SU-DHL-6 (cell line): ENCODE measurements at regions not wholly inside any gene's neighbourhood (a gene's known extent, or its start where the extent isn't known, plus 50 kb on each side); places are given as distances from the start of the nearest gene placed in this dataset.
"Not testable (repeated sequence)": the region's sequence is repeated elsewhere in the genome, so short reads cannot be mapped to it uniquely, and the experiment has no call there.

Experiments
- H2AFZ ChIP-seq: fragments of 200-600 bp; sonication (generic); 2 replicates; pipeline ENCODE4 v1.6.1; 2014; ENCODE audit warnings: low read depth, mild to moderate bottlenecking, moderate library complexity, mixed read lengths, antibody characterized with exemption, low read length; ENCODE audit not compliant: severe bottlenecking
- H3F3A ChIP-seq: fragments of 200-600 bp; shearing (Covaris generic); 2 replicates; pipeline ENCODE4 v1.6.0; 2016; ENCODE audit warnings: antibody characterized with exemption, mild to moderate bottlenecking; ENCODE audit not compliant: insufficient read depth
- H3K27ac ChIP-seq: fragments of 200-600 bp; sonication (generic); 2 replicates; pipeline ENCODE4 v1.5.1; 2016; ENCODE audit warnings: low read depth, mild to moderate bottlenecking, low read length, moderate library complexity, mixed read lengths
- H3K27me3 ChIP-seq: fragments of 200-600 bp; sonication (generic), shearing (Covaris generic); 2 replicates; pipeline ENCODE4 v1.6.0; 2014; ENCODE audit warnings: mild to moderate bottlenecking, low read length
- H3K36me3 ChIP-seq: fragments of 200-600 bp; sonication (generic); 2 replicates; pipeline ENCODE4 v1.6.1; 2014; ENCODE audit warnings: mild to moderate bottlenecking, low read length, mixed read lengths
- H3K4me2 ChIP-seq: fragments of 300-600, 200-600 bp; shearing (Covaris generic), sonication (generic); 2 replicates; pipeline ENCODE4 v1.6.0; 2014; ENCODE audit warnings: low read length, low read depth, mild to moderate bottlenecking; ENCODE audit not compliant: poor library complexity, severe bottlenecking
- H3K4me3 ChIP-seq: fragments of 200-600 bp; sonication (generic); 2 replicates; pipeline ENCODE4 v1.5.1; 2014; ENCODE audit warnings: antibody characterized with exemption, low read length, mild to moderate bottlenecking, mixed read lengths; ENCODE audit not compliant: insufficient read depth, poor library complexity, severe bottlenecking
- H3K79me2 ChIP-seq: fragments of 200-600 bp; sonication (generic); 2 replicates; pipeline ENCODE4 v1.6.1; 2014; ENCODE audit warnings: mild to moderate bottlenecking, low read length, moderate library complexity; ENCODE audit not compliant: insufficient read depth
- H3K9ac ChIP-seq: fragments of 200-600 bp; sonication (generic); 2 replicates; pipeline ENCODE4 v1.7.0; 2014; ENCODE audit warnings: mild to moderate bottlenecking, low read length
- H3K9me2 ChIP-seq: fragments of 200-600 bp; sonication (generic); replicated peaks from 2 replicates; pipeline ENCODE4 v1.6.1; 2014; ENCODE audit warnings: low read length; ENCODE audit not compliant: insufficient read depth
- H3K9me3 ChIP-seq: fragments of 200-600 bp; sonication (generic); 2 replicates; pipeline ENCODE4 v1.6.1; 2014; ENCODE audit warnings: low read length, mixed read lengths; ENCODE audit not compliant: insufficient read depth
- H4K20me1 ChIP-seq: fragments of 200-600 bp; sonication (generic); 2 replicates; pipeline ENCODE4 v1.6.1; 2014; ENCODE audit warnings: low read depth, mild to moderate bottlenecking, antibody characterized with exemption, low read length, moderate library complexity, mixed read lengths
- CTCF ChIP-seq: fragments of 200-600 bp; sonication (generic); IDR thresholded peaks from one replicate; pipeline ENCODE4 v1.5.1; 2017; ENCODE audit warnings: antibody characterized with exemption, mild to moderate bottlenecking, low read length, moderate library complexity; ENCODE audit not compliant: insufficient read depth, poor library complexity, severe bottlenecking
- EZH2phosphoT487 ChIP-seq: fragments of 200-600 bp; sonication (generic), shearing (Covaris generic); conservative IDR thresholded peaks from 2 replicates; pipeline ENCODE4 v1.6.1; 2018; ENCODE audit warnings: mild to moderate bottlenecking, antibody characterized with exemption, low read length, moderate library complexity, mixed read lengths

- Histone ChIP-seq H3K9me2 (no peaks in the 10 kb centered on the region), H3K4me2 (no peak overlapping the region), H3K27me3 (no peaks in the 10 kb centered on the region), H4K20me1 (no peaks in the 10 kb centered on the region), H3K9ac (no peak overlapping the region), H3K4me3 (no peak overlapping the region), H2AFZ (no peak overlapping the region), H3K27ac (no peak overlapping the region), H3K36me3 (no peaks in the 10 kb centered on the region), H3K79me2 (no peaks in the 10 kb centered on the region), H3F3A (no peaks in the 10 kb centered on the region), H3K9me3 (no peaks in the 10 kb centered on the region)
- TF ChIP-seq CTCF (no peak), EZH2phosphoT487 (no peak)
Observed at GRCh38 chr5:56382896-56383295, 149.8 kb upstream of the ANKRD55 start.

DNA sequence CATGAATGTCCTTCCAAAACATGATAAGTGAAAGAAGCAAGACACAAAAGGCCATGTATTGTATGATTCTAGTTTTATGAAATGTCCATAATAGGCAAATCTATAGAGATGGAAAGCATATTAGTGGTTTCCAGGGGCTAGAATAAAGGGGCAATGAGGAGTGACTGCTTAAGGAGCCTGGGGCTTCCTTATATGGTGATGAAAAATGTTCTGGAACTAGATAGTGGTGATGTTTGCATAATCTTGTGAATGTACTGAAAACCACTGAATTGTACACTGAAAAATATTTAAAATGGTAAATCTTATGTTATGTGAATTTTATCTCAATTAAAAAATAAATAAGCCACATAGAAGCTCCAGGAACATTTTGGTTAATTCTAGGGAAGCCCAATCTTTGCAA is 144.4 kb upstream of the ANKRD55 start:
- Histone ChIP-seq H3F3A (no peaks in the 10 kb centered on the region), H3K9me3 (no peaks in the 10 kb centered on the region), H3K9ac (no peak overlapping the region), H3K27me3 (no peaks in the 10 kb centered on the region), H3K36me3 (no peaks in the 10 kb centered on the region), H3K4me3 (no peak overlapping the region), H3K4me2 (no peak overlapping the region), H3K27ac (no peak overlapping the region), H3K79me2 (no peaks in the 10 kb centered on the region), H2AFZ (no peak overlapping the region), H3K9me2 (no peaks in the 10 kb centered on the region), H4K20me1 (no peaks in the 10 kb centered on the region)
- no peak for TF ChIP-seq EZH2phosphoT487
- no peak for TF ChIP-seq CTCF

DNA sequence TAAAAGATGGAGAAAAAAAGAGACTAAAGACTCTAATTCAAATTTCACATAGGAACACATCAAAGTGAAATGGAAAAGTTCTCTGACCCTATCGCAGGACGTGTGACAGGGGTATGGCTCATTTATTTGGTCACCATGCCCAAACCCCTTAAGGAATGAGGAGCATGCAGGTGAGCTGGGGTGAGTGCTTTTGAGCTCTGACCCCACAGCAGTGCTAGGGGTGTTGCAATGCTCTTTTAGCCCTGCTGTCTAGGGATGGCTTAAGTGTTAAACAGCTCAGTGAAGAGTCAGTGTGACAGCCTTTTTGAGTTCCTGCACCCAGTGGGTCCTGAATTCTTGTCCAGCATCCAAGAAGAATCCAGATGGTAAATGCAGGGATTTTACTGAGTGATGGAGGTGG is 143.0 kb upstream of the ANKRD55 start:
- Histone ChIP-seq H3K9ac (no peak overlapping the region), H3K9me3 (no peaks in the 10 kb centered on the region), H3K27me3 (no peaks in the 10 kb centered on the region), H3K36me3 (no peaks in the 10 kb centered on the region), H3F3A (no peaks in the 10 kb centered on the region), H3K9me2 (no peaks in the 10 kb centered on the region), H4K20me1 (no peaks in the 10 kb centered on the region), H3K27ac (no peak overlapping the region), H2AFZ (no peak overlapping the region), H3K79me2 (no peaks in the 10 kb centered on the region), H3K4me2 (no peak overlapping the region), H3K4me3 (no peak overlapping the region)
- no peak for TF ChIP-seq CTCF

GRCh38 chr5:56375011-56375410 is 141.9 kb upstream of the ANKRD55 start:
- Histone ChIP-seq H3K9me2 (no peaks in the 10 kb centered on the region), H3K36me3 (no peaks in the 10 kb centered on the region), H3K79me2 (no peaks in the 10 kb centered on the region), H3K9ac (no peak overlapping the region), H3K27me3 (no peaks in the 10 kb centered on the region), H3K9me3 (no peaks in the 10 kb centered on the region), H4K20me1 (no peaks in the 10 kb centered on the region), H3F3A (no peaks in the 10 kb centered on the region), H2AFZ (no peak overlapping the region), H3K4me2 (no peak overlapping the region), H3K27ac (no peak overlapping the region), H3K4me3 (no peak overlapping the region)
- no peak for TF ChIP-seq CTCF
- no peak for TF ChIP-seq EZH2phosphoT487

DNA sequence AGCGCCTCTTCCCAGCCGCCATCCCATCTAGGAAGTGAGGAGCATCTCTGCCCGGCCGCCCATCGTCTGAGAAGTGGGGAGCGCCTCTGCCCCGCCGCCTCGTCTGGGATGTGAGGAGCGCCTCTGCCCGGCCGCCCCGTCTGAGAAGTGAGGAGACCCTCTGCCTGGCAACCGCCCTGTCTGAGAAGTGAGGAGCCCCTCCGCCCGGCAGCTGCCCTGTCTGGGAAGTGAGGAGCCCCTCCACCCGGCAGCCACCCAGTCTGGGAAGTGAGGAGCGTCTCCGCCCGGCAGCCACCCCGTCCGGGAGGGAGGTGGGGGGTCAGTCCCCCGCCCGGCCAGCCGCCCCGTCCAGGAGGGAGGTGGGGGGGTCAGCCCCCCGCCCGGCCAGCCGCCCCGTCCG is 139.4 kb upstream of the ANKRD55 start:
- H3F3A ChIP-seq, H3K4me2 ChIP-seq, H3K9ac ChIP-seq, H2AFZ ChIP-seq, H3K27ac ChIP-seq, H3K27me3 ChIP-seq, H4K20me1 ChIP-seq, H3K36me3 ChIP-seq, H3K9me2 ChIP-seq, H3K9me3 ChIP-seq, H3K79me2 ChIP-seq, H3K4me3 ChIP-seq: not testable (repeated sequence)
